ENCODE measurements at regions not wholly inside any gene's neighbourhood (a gene's known extent, or its start where the extent isn't known, plus 50 kb on each side); places are given as distances from the start of the nearest gene placed in this dataset.
A peak's percentile ranks its signal among the peaks of the same experiment; 100 is the strongest.

DNA sequence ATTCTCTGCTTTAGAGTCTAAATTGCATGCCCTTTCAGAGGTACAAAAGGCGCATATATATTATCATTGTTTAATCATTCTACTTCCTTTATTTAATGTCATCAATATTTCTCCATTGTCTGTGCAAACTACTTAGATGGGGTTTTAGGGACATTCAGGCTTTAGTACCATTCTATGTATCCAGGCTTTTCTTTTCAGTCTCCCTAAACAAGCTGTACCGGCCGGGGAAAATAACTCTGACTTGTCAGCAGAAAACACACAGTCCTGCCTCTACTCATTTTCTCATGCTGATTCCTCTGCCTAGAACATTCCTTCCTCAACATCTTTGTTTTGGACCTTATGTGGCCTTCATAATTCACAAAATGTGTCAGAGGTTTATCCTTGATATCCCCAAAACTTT, 392.1 kb upstream of the DAB2 start:
- Histone ChIP-seq H3K27me3 (no peaks in the 10 kb centered on the region), H3K4me1 (peaks cover 0 to 19% (median 8%) of the 10 kb centered on the region in 4 donors), H3K36me3 (no peaks in the 10 kb centered on the region), H3K9me3 (no peaks in the 10 kb centered on the region), H3K4me3 (no peak overlapping the region), H3K27ac (no peak overlapping the region)
- intact Hi-C loops (cut with DNase I): no loop called here
- TF ChIP-seq POLR2AphosphoS5 (IDR thresholded peaks at IDR 0.05) (no peak), POLR2A (IDR thresholded peaks at IDR 0.05) (no peak), EP300 (IDR thresholded peaks at IDR 0.05) (no peak)
- TF ChIP-seq, protein P1, sequence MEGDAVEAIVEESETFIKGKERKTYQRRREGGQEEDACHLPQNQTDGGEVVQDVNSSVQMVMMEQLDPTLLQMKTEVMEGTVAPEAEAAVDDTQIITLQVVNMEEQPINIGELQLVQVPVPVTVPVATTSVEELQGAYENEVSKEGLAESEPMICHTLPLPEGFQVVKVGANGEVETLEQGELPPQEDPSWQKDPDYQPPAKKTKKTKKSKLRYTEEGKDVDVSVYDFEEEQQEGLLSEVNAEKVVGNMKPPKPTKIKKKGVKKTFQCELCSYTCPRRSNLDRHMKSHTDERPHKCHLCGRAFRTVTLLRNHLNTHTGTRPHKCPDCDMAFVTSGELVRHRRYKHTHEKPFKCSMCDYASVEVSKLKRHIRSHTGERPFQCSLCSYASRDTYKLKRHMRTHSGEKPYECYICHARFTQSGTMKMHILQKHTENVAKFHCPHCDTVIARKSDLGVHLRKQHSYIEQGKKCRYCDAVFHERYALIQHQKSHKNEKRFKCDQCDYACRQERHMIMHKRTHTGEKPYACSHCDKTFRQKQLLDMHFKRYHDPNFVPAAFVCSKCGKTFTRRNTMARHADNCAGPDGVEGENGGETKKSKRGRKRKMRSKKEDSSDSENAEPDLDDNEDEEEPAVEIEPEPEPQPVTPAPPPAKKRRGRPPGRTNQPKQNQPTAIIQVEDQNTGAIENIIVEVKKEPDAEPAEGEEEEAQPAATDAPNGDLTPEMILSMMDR (IDR thresholded peaks at IDR 0.05): no peak
- WGBS, 2 donors: 86 to 96% methylated on average over 3 of the region's 3 CpGs
- DNase-seq: no peak

DNA sequence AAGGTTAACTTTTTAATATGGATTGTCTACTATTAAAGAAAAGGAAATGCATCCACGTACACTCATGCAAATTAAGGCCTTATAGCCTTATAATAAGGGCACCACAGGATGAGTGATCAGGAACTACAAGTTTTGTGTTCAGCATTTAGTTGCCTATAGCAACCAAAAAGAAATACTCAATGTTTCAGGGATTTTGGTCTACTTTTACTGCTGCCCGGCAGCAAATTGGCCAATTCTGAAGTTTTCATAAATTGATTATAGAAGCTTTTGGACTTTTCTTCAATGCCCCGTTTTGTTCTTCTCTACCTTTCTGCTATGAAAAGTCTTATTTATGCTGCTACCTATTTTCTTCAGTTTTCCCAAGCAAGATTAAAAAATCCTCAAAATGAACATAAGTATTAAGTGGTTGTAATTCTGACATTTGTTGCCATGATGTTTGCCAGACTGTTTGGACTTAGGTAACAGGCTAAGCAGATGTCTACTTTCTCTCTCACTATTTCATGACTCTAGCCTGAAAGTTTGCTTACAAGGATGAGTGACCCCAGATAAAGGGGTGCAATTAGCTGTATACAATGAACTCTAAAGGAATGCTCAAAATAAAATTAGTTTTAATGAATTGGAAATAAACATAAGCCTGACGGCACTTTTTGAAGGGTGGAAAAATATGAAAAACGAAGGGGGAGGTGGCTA, 391.5 kb upstream of the DAB2 start:
- no peak overlapping the region for H3K4me3 ChIP-seq
- H3K9me3 ChIP-seq: no peaks in the 10 kb centered on the region
- DNase-seq: no peak
- H3K36me3 ChIP-seq: no peaks in the 10 kb centered on the region
- H3K4me1 ChIP-seq: peaks cover 0 to 19% (median 8%) of the 10 kb centered on the region in 4 donors
- intact Hi-C loops (cut with DNase I): no loop called here
- no peak overlapping the region for H3K27ac ChIP-seq
- WGBS, 2 donors: 59 to 73% methylated on average over 5 of the region's 5 CpGs
- TF ChIP-seq POLR2AphosphoS5 (IDR thresholded peaks at IDR 0.05): peak in 1 of 4 donors; percentile 41
- TF ChIP-seq, protein P1 (IDR thresholded peaks at IDR 0.05): no peak
- no peaks in the 10 kb centered on the region for H3K27me3 ChIP-seq

DNA sequence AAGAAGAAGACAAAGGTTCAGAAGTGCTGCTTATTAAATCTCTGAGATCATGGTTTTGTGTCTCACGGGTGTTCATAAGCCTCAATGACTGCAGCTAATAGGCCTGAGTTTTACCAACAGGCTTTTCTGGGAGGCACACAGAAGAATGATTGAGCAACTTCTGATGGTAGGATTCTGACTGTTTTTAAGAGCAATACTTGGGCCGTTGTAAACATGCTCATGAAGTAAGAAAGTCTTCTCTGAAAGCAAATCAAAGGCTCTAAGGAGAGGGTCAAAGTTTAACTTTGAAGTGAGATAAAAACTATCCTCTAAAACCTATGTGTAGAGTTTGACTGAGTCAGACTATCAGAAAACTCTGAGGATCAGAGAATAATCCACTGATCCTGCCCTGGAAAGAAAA, 390.9 kb upstream of the DAB2 start:
- intact Hi-C loops (cut with DNase I): no loop called here
- TF ChIP-seq POLR2AphosphoS5 (IDR thresholded peaks at IDR 0.05): no peak
- no peak for TF ChIP-seq POLR2A (IDR thresholded peaks at IDR 0.05)
- TF ChIP-seq, protein P1 (IDR thresholded peaks at IDR 0.05): no peak
- no peak for TF ChIP-seq EP300 (IDR thresholded peaks at IDR 0.05)
- WGBS, 2 donors: 11 to 53% methylated on average over 2 of the region's 2 CpGs

DNA sequence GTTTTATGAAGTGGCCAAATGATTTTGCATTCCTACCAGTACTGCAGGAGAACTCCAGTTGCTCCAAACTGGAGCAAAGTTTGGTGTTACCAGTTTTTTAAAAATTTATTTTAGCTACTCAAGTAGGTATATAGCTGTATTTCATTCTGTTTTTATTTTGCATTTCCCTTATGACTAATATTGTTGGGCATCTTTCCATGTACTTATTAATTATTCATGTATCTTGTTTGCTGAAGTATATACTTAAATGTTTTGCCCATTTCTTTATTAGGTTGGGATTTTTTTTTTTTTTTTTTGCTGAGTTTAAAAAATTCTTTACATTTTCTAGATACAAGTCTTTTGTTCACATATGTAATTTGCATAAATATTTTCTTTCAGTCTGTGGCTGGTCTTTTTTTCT, 386.6 kb upstream of the DAB2 start:
- TF ChIP-seq POLR2A (IDR thresholded peaks at IDR 0.05): no peak
- TF ChIP-seq, protein P1 (IDR thresholded peaks at IDR 0.05): no peak
- no peak for TF ChIP-seq EP300 (IDR thresholded peaks at IDR 0.05)
- no peak for TF ChIP-seq POLR2AphosphoS5 (IDR thresholded peaks at IDR 0.05)
- Histone ChIP-seq H3K9me3 (no peaks in the 10 kb centered on the region), H3K4me1 (peaks cover 0 to 12% (median 1%) of the 10 kb centered on the region in 4 donors), H3K27ac (no peak overlapping the region), H3K36me3 (no peaks in the 10 kb centered on the region), H3K27me3 (no peaks in the 10 kb centered on the region), H3K4me3 (no peak overlapping the region)
- DNase-seq: no peak
- intact Hi-C loops (cut with DNase I): no loop called here

More for the DNA sequence above, 390.9 kb upstream of the DAB2 start:
- H3K36me3 ChIP-seq: no peaks in the 10 kb centered on the region
- H3K27ac ChIP-seq: no peak overlapping the region
- H3K4me3 ChIP-seq: no peak overlapping the region
- H3K4me1 ChIP-seq: peaks cover 0 to 19% (median 8%) of the 10 kb centered on the region in 4 donors
- DNase-seq: no peak
- no peaks in the 10 kb centered on the region for H3K27me3 ChIP-seq
- no peaks in the 10 kb centered on the region for H3K9me3 ChIP-seq

DNA sequence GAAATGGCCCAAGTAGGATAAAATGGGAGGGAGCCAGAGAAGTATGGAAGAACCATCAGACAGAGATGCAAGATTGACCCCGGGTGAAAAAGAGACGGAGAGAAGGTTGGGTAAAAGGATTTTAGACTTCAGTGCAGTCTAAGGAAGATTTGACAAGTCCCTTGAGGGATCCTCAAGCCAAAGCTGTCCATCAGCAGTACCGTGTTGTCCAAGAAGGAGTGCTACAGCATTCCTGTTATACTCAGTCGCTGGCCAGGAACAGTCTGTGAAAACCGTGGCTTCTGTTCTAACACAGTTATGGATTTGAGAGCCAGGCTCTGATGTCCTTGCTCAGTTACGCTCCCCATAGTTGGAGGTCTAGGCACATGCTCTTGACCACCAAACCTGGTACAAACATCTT, 383.9 kb upstream of the DAB2 start:
- no peak overlapping the region for H3K27ac ChIP-seq
- H3K36me3 ChIP-seq: no peaks in the 10 kb centered on the region
- no peaks in the 10 kb centered on the region for H3K9me3 ChIP-seq
- no peak for DNase-seq
- no peaks in the 10 kb centered on the region for H3K4me1 ChIP-seq
- TF ChIP-seq POLR2AphosphoS5 (IDR thresholded peaks at IDR 0.05): no peak
- TF ChIP-seq, protein P1 (IDR thresholded peaks at IDR 0.05): no peak
- TF ChIP-seq EP300 (IDR thresholded peaks at IDR 0.05): no peak
- TF ChIP-seq POLR2A (IDR thresholded peaks at IDR 0.05): no peak
- H3K4me3 ChIP-seq: no peak overlapping the region
- no peaks in the 10 kb centered on the region for H3K27me3 ChIP-seq
- intact Hi-C loops (cut with DNase I): loop anchor here (10.0 kb wide), 1 partner anchor 96 kb away; no protein-coding TSS in a partner anchor
- WGBS, 2 donors: 90 to 94% methylated on average over 6 of the region's 6 CpGs
